Gastrocnemius medialis (tissue), 4 donors: ENCODE measurements at regions not wholly inside any gene's neighbourhood (a gene's known extent, or its start where the extent isn't known, plus 50 kb on each side); places are given as distances from the start of the nearest gene placed in this dataset.

Experiments used
- ATAC-seq, 2 donors: fragments of 150-250 bp; one replicate each; pipeline ENCODE4 v1.9.1; 2016
- DNase-seq, 2 donors: peaks; one replicate each; pipeline ENCODE4 v3.0.0-alpha.2; 2019
- H3K27ac ChIP-seq, 4 donors: fragments of 200-600 bp; sonication (generic); 1 replicate in 1 of 4; 2 replicates in 3 of 4; pipeline ENCODE4 v1.5.1; 2016 to 2018; ENCODE audit warnings: mild to moderate bottlenecking in 2 of 4, moderate library complexity in 1 of 4
- H3K27me3 ChIP-seq, 3 donors: fragments of 200-600 bp; sonication (generic) in 2 of 3; 1 replicate in 1 of 3; 2 replicates in 2 of 3; pipeline versions ENCODE4 v1.5.1 to v1.6.0; 2016 to 2019; ENCODE audit warnings: mild to moderate bottlenecking in 1 of 3, moderate library complexity in 1 of 3
- H3K36me3 ChIP-seq, 2 donors: fragments of 200-600 bp; sonication (generic) in 1 of 2; one replicate each; pipeline ENCODE4 v1.5.1; 2017 to 2018
- H3K4me1 ChIP-seq, 2 donors: fragments of 200-600 bp; sonication (generic) in 1 of 2; one replicate each; pipeline ENCODE4 v1.5.1; 2016 to 2017; ENCODE audit warnings: mild to moderate bottlenecking in 2 of 2
- H3K4me3 ChIP-seq, 4 donors: fragments of 200-600 bp; sonication (generic) in 3 of 4; 1 replicate in 1 of 4; 2 replicates in 3 of 4; pipeline ENCODE4 v1.5.1; 2016 to 2019; ENCODE audit warnings: mild to moderate bottlenecking in 2 of 4
- H3K9me3 ChIP-seq, 3 donors: fragments of 200-600 bp; sonication (generic) in 2 of 3; 1 replicate in 1 of 3; 2 replicates in 2 of 3; pipeline ENCODE4 v1.5.1; 2016 to 2019
- POLR2A ChIP-seq, 2 donors: fragments of 450-650 bp; IDR thresholded peaks; one replicate each; pipeline ENCODE4 v1.6.1; 2017; ENCODE audit warnings: antibody characterized with exemption in 2 of 2, mild to moderate bottlenecking in 2 of 2, moderate library complexity in 2 of 2
- in situ Hi-C, 4 donors: fragments of 200-750 bp; cut with MboI; loops; one replicate each; pipeline versions ENCODE4 v1.15.0 to v1.8.0; 2017; ENCODE audit warnings: low sequenced_read_pairs in 4 of 4
- intact Hi-C: fragments of 100-400 bp; cut with DNase I; formaldehyde crosslinking; loops from one replicate; pipeline ENCODE4 v1.15.1; 2023; ENCODE audit warnings: low total_unique reads
- TF ChIP-seq, protein P1 (sequence below), 5 experiments: fragments of 450-650 bp in 3 of 5; fragments of 200-600 bp in 2 of 5; sonication (generic) in 2 of 5; IDR thresholded peaks in 4 of 5; conservative IDR thresholded peaks in 1 of 5; 1 replicate in 4 of 5; 2 replicates in 1 of 5; pipeline ENCODE4 v1.5.1; 2016 to 2019; ENCODE audit warnings: antibody characterized with exemption in 5 of 5, mild to moderate bottlenecking in 3 of 5, moderate library complexity in 3 of 5

DNA sequence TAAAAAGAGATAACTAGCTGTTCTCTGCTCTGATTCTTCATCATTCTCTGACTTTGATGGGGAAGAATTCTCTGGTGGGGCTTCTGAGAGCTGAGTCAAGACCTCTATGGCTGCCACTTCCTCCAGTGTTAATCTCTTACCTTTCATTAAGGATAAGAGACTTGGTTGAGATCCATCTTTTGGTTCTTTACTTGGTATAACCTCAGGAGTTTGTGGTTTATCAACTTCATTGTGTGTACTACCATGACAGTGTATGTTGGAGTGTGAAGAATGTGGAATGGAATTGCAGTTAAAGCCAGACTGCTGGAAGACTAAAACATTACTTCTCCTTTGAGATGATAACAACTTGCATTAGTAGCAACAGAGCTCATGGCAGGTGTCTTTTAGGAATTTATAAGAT, 222.0 kb downstream of the SLITRK5 start:
- no peaks in the 10 kb centered on the region for H3K9me3 ChIP-seq
- H3K27me3 ChIP-seq, result no peaks in the 10 kb centered on the region
- TF ChIP-seq POLR2A (IDR thresholded peaks at IDR 0.05), result no peak
- TF ChIP-seq, protein P1, sequence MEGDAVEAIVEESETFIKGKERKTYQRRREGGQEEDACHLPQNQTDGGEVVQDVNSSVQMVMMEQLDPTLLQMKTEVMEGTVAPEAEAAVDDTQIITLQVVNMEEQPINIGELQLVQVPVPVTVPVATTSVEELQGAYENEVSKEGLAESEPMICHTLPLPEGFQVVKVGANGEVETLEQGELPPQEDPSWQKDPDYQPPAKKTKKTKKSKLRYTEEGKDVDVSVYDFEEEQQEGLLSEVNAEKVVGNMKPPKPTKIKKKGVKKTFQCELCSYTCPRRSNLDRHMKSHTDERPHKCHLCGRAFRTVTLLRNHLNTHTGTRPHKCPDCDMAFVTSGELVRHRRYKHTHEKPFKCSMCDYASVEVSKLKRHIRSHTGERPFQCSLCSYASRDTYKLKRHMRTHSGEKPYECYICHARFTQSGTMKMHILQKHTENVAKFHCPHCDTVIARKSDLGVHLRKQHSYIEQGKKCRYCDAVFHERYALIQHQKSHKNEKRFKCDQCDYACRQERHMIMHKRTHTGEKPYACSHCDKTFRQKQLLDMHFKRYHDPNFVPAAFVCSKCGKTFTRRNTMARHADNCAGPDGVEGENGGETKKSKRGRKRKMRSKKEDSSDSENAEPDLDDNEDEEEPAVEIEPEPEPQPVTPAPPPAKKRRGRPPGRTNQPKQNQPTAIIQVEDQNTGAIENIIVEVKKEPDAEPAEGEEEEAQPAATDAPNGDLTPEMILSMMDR (IDR thresholded peaks at IDR 0.05 in 4 of 5, conservative IDR thresholded peaks at IDR 0.05 in 1 of 5), result no peak
- H3K27ac ChIP-seq, result no peak overlapping the region
- DNase-seq (no peak), ATAC-seq (no peak)
- intact Hi-C loops (no loop called here), in situ Hi-C loops (no loop called here)
- H3K4me1 ChIP-seq, result no peaks in the 10 kb centered on the region
- no peaks in the 10 kb centered on the region for H3K36me3 ChIP-seq
- H3K4me3 ChIP-seq, result no peak overlapping the region

GRCh38 chr13:87894059-87894458, 222.9 kb downstream of the SLITRK5 start:
- Histone ChIP-seq H3K4me1 (no peaks in the 10 kb centered on the region), H3K36me3 (no peaks in the 10 kb centered on the region), H3K4me3 (no peak overlapping the region), H3K27ac (no peak overlapping the region), H3K27me3 (no peaks in the 10 kb centered on the region), H3K9me3 (no peaks in the 10 kb centered on the region)
- TF ChIP-seq POLR2A (IDR thresholded peaks at IDR 0.05), result no peak
- TF ChIP-seq, protein P1 (IDR thresholded peaks at IDR 0.05 in 4 of 5, conservative IDR thresholded peaks at IDR 0.05 in 1 of 5), result no peak
- intact Hi-C loops (no loop called here), in situ Hi-C loops (no loop called here)
- no peak for DNase-seq
- ATAC-seq, result no peak

GRCh38 chr13:87903553-87903952, 232.4 kb downstream of the SLITRK5 start:
- in situ Hi-C loops (loop anchor here in 1 of 4 donors (25.0 kb wide), 1 partner anchor 91 kb away; no protein-coding TSS in a partner anchor), intact Hi-C loops (no loop called here)
- no peak overlapping the region for H3K27ac ChIP-seq
- ATAC-seq, result no peak
- no peaks in the 10 kb centered on the region for H3K4me1 ChIP-seq
- no peaks in the 10 kb centered on the region for H3K27me3 ChIP-seq
- H3K9me3 ChIP-seq, result no peaks in the 10 kb centered on the region
- DNase-seq, result no peak
- no peaks in the 10 kb centered on the region for H3K36me3 ChIP-seq
- TF ChIP-seq, protein P1 (IDR thresholded peaks at IDR 0.05 in 4 of 5, conservative IDR thresholded peaks at IDR 0.05 in 1 of 5), result no peak
- no peak for TF ChIP-seq POLR2A (IDR thresholded peaks at IDR 0.05)
- no peak overlapping the region for H3K4me3 ChIP-seq

GRCh38 chr13:87906411-87906810, 235.2 kb downstream of the SLITRK5 start:
- no peaks in the 10 kb centered on the region for H3K27me3 ChIP-seq
- DNase-seq (no peak), ATAC-seq (no peak)
- H3K4me1 ChIP-seq, result no peaks in the 10 kb centered on the region
- no peak for TF ChIP-seq POLR2A (IDR thresholded peaks at IDR 0.05)
- TF ChIP-seq, protein P1 (IDR thresholded peaks at IDR 0.05 in 4 of 5, conservative IDR thresholded peaks at IDR 0.05 in 1 of 5), result no peak
- no peak overlapping the region for H3K27ac ChIP-seq
- H3K4me3 ChIP-seq, result no peak overlapping the region
- H3K9me3 ChIP-seq, result no peaks in the 10 kb centered on the region
- no peaks in the 10 kb centered on the region for H3K36me3 ChIP-seq
- in situ Hi-C loops (loop anchor here in 1 of 4 donors (25.0 kb wide), 1 partner anchor 94 kb away; no protein-coding TSS in a partner anchor), intact Hi-C loops (no loop called here)

GRCh38 chr13:87907202-87907601, 236.0 kb downstream of the SLITRK5 start:
- Histone ChIP-seq H3K9me3 (no peaks in the 10 kb centered on the region), H3K27me3 (no peaks in the 10 kb centered on the region), H3K27ac (no peak overlapping the region), H3K36me3 (no peaks in the 10 kb centered on the region), H3K4me1 (no peaks in the 10 kb centered on the region), H3K4me3 (no peak overlapping the region)
- no peak for TF ChIP-seq POLR2A (IDR thresholded peaks at IDR 0.05)
- TF ChIP-seq, protein P1 (IDR thresholded peaks at IDR 0.05 in 4 of 5, conservative IDR thresholded peaks at IDR 0.05 in 1 of 5), result no peak
- intact Hi-C loops (no loop called here), in situ Hi-C loops (loop anchor here in 1 of 4 donors (25.0 kb wide), 1 partner anchor 95 kb away; no protein-coding TSS in a partner anchor)
- DNase-seq (no peak), ATAC-seq (no peak)
